IMR-90 (cell line): ENCODE measurements at regions not wholly inside any gene's neighbourhood (a gene's known extent, or its start where the extent isn't known, plus 50 kb on each side); places are given as distances from the start of the nearest gene placed in this dataset.

Experiments used
- ATAC-seq: fragments of 200-7000 bp; cut with Tn5 transposase; 2 replicates; pipeline ENCODE4 v1.9.1; 2020; ENCODE audit warnings: low read depth, mild to moderate bottlenecking, moderate library complexity
- BruUV-seq: library from RNA; stranded (reverse); fragments of 400-500 nt; replicated peaks from 2 replicates; lab custom pipeline; 2021; lab: Mats Ljungman, UMichigan
- CTCF ChIA-PET: fragments of 300-600 bp; formaldehyde crosslinking; extraction: SDS; loops from one replicate; lab custom pipeline; 2021; ENCODE audit warnings: antibody characterized with exemption; lab: Yijun Ruan, JAX
- POLR2A ChIA-PET: fragments of 300-600 bp; sonication (Branson Sonifier 250); formaldehyde crosslinking; loops from one replicate; lab custom pipeline; 2022; ENCODE audit warnings: antibody characterized with exemption; ENCODE audit not compliant: unreplicated experiment; lab: Charles Lee
- DNase-seq: peaks from one replicate; pipeline ENCODE4 v3.0.0; 2013
- H2AFZ ChIP-seq: replicated peaks from 2 replicates; pipeline ENCODE3; 2013; ENCODE audit warnings: low read length, mild to moderate bottlenecking; ENCODE audit not compliant: poor library complexity
- H2AK5ac ChIP-seq: 2 replicates; pipeline ENCODE4 v1.6.1; 2013; ENCODE audit warnings: low read depth, low read length, inconsistent platforms
- H2AK9ac ChIP-seq: replicated peaks from 2 replicates; pipeline ENCODE3; 2013; ENCODE audit warnings: mild to moderate bottlenecking, low read depth, low read length, moderate library complexity; ENCODE audit not compliant: poor library complexity
- H2BK120ac ChIP-seq: 2 replicates; pipeline ENCODE4 v1.6.1; 2013; ENCODE audit warnings: low read depth, low read length, inconsistent platforms
- H2BK15ac ChIP-seq: 3 replicates; pipeline ENCODE4 v1.6.1; 2013; ENCODE audit warnings: low read depth, low read length, inconsistent platforms
- H2BK20ac ChIP-seq: 2 replicates; pipeline ENCODE4 v1.6.1; 2013; ENCODE audit warnings: low read depth, mild to moderate bottlenecking, inconsistent platforms, low read length, moderate library complexity
- H2BK5ac ChIP-seq: 2 replicates; pipeline ENCODE4 v1.6.1; 2013; ENCODE audit warnings: mild to moderate bottlenecking, low read depth, low read length, inconsistent platforms; ENCODE audit not compliant: poor library complexity, severe bottlenecking
- H3K14ac ChIP-seq: replicated peaks from 2 replicates; pipeline ENCODE4 v1.6.1; 2013; ENCODE audit warnings: low read depth, low read length, inconsistent platforms
- H3K18ac ChIP-seq: 2 replicates; pipeline ENCODE4 v1.6.1; 2013; ENCODE audit warnings: low read depth, low read length, control low read depth
- H3K23ac ChIP-seq: 2 replicates; pipeline ENCODE4 v1.6.1; 2013; ENCODE audit warnings: low read depth, low read length, inconsistent platforms
- H3K27ac ChIP-seq: 2 replicates; pipeline ENCODE4 v1.5.1; 2013; ENCODE audit warnings: mild to moderate bottlenecking, control low read depth, low read length; ENCODE audit not compliant: insufficient read depth
- H3K27me3 ChIP-seq: 2 replicates; pipeline ENCODE4 v1.6.1; 2013; ENCODE audit warnings: low read length; ENCODE audit not compliant: control insufficient read depth, insufficient read depth
- H3K36me3 ChIP-seq: 2 replicates; pipeline ENCODE4 v1.6.1; 2013; ENCODE audit warnings: low read length, mixed read lengths; ENCODE audit not compliant: control insufficient read depth, insufficient read depth
- H3K4ac ChIP-seq: 2 replicates; pipeline ENCODE4 v1.6.1; 2013; ENCODE audit warnings: low read depth, low read length, inconsistent platforms
- H3K4me1 ChIP-seq: 2 replicates; pipeline ENCODE4 v1.6.1; 2013; ENCODE audit warnings: low read length, mixed read lengths; ENCODE audit not compliant: control insufficient read depth, insufficient read depth
- H3K4me2 ChIP-seq: 2 replicates; pipeline ENCODE4 v1.6.1; 2013; ENCODE audit warnings: low read depth, mild to moderate bottlenecking, control low read depth, low read length, moderate library complexity
- H3K4me3 ChIP-seq: 2 replicates; pipeline ENCODE4 v1.5.1; 2013; ENCODE audit warnings: low read depth, mild to moderate bottlenecking, control low read depth, low read length, moderate library complexity; ENCODE audit not compliant: insufficient read depth
- H3K56ac ChIP-seq: 2 replicates; pipeline ENCODE4 v1.6.1; 2013; ENCODE audit warnings: low read length, inconsistent platforms; ENCODE audit not compliant: insufficient read depth; ENCODE audit errors: extremely low read depth
- H3K79me1 ChIP-seq, 2 experiments: 2 replicates each; pipeline ENCODE4 v1.6.1; 2013; ENCODE audit warnings: low read length in 2 of 2, inconsistent platforms in 1 of 2, low read depth in 1 of 2
- H3K9ac ChIP-seq: 2 replicates; pipeline ENCODE4 v1.6.1; 2013; ENCODE audit warnings: low read depth, low read length, control low read depth
- H3K9me1 ChIP-seq: 2 replicates; pipeline ENCODE4 v1.6.1; 2013; ENCODE audit warnings: low read length, inconsistent platforms; ENCODE audit not compliant: insufficient read depth
- H3K9me3 ChIP-seq: 2 replicates; pipeline ENCODE4 v1.6.1; 2013; ENCODE audit warnings: low read length; ENCODE audit not compliant: control insufficient read depth, insufficient read depth
- H4K20me1 ChIP-seq: 2 replicates; pipeline ENCODE4 v1.6.1; 2013; ENCODE audit warnings: low read length, inconsistent platforms; ENCODE audit not compliant: insufficient read depth
- H4K5ac ChIP-seq: 2 replicates; pipeline ENCODE4 v1.6.1; 2013; ENCODE audit warnings: mild to moderate bottlenecking, low read depth, low read length, control low read depth
- H4K8ac ChIP-seq, 2 experiments: 2 replicates each; pipeline ENCODE4 v1.6.1; 2013; ENCODE audit warnings: low read depth in 2 of 2, low read length in 2 of 2, control low read depth in 1 of 2, inconsistent platforms in 1 of 2
- H4K91ac ChIP-seq: 2 replicates; pipeline ENCODE4 v1.6.1; 2013; ENCODE audit warnings: low read depth, low read length, inconsistent platforms; ENCODE audit not compliant: insufficient read depth
- CEBPB ChIP-seq: IDR thresholded peaks from 2 replicates; pipeline ENCODE4 v1.6.1; 2012; ENCODE audit warnings: low read depth, low read length, improper control_type of control experiment
- POLR2A ChIP-seq: IDR thresholded peaks from 2 replicates; pipeline ENCODE4 v1.6.1; 2012; ENCODE audit warnings: mild to moderate bottlenecking, low read depth, low read length
- WGBS, 2 experiments: methylation state at CpG; one replicate each; pipeline versions ENCODE4 v1.1.5 to v1.1.7; 2013; ENCODE audit warnings: missing lambda C conversion rate in 2 of 2; ENCODE audit not compliant: insufficient read length in 1 of 2; ENCODE audit errors: extremely low coverage in 2 of 2; 5-methylcytosine and 5-hydroxymethylcytosine counted together
- dilution Hi-C: fragments of 300-500 bp; cut with HindIII; formaldehyde crosslinking; loops from one replicate; pipeline ENCODE4 v1.14.3; 2018; ENCODE audit warnings: low sequenced_read_pairs; ENCODE audit not compliant: unreplicated experiment
- in situ Hi-C: fragments of 300-500 bp; cut with MboI; formaldehyde crosslinking; loops from 3 replicates; pipeline ENCODE4 v1.14.3; 2019; ENCODE audit warnings: low sequenced_read_pairs, inconsistent platforms, mixed read lengths
- intact Hi-C: fragments of 100-400 bp; cut with micrococcal nuclease; formaldehyde crosslinking; loops from 2 replicates; pipeline ENCODE4 v1.10.0; 2022
- TF ChIP-seq, protein P1 (sequence below): conservative IDR thresholded peaks from 2 replicates; pipeline ENCODE4 v1.5.1; 2012; ENCODE audit warnings: mild to moderate bottlenecking, low read depth, low read length, improper control_type of control experiment

- Histone ChIP-seq H3K9me3 (no peaks in the 10 kb centered on the region; the same call in 1 of the 2 replicates), H3K36me3 (no peaks in the 10 kb centered on the region)
- POLR2A ChIA-PET = no interaction called here
Measured at GRCh38 chr1:71157151-71157550, 76.3 kb upstream of the ZRANB2 start.

More at GRCh38 chr1:71157151-71157550, 76.3 kb upstream of the ZRANB2 start:
- H3K4me2 ChIP-seq = no peak overlapping the region
- H2AK5ac ChIP-seq = no peak overlapping the region
- H2AFZ ChIP-seq = no peak overlapping the region
- H2BK120ac ChIP-seq = no peak overlapping the region
- H3K18ac ChIP-seq = no peak overlapping the region
- BruUV-seq = no TSS peak
- no peak overlapping the region for H4K5ac ChIP-seq
- in situ Hi-C loops (no loop called here), dilution Hi-C loops (no loop called here), intact Hi-C loops (no loop called here)
- H3K27me3 ChIP-seq = no peaks in the 10 kb centered on the region
- no peaks in the 10 kb centered on the region for H3K4me1 ChIP-seq
- ATAC-seq = no peak
- no peaks in the 10 kb centered on the region for H3K79me1 ChIP-seq
- H2BK15ac ChIP-seq = no peak overlapping the region
- no peak overlapping the region for H4K91ac ChIP-seq
- CTCF ChIA-PET = interaction anchor here (1.0 kb wide), 1 partner anchor 16 kb away, joined by 3 read pairs; no protein-coding TSS in a partner anchor
- H3K23ac ChIP-seq = no peak overlapping the region
- no peak for DNase-seq
- no peak overlapping the region for H3K14ac ChIP-seq
- H4K20me1 ChIP-seq = no peaks in the 10 kb centered on the region
- H2AK9ac ChIP-seq = no peak overlapping the region
- no peak overlapping the region for H2BK5ac ChIP-seq
- H3K56ac ChIP-seq = no peak overlapping the region
- no peak overlapping the region for H4K8ac ChIP-seq
- WGBS, 2 experiments = no CpG with 5 or more reads among the region's 5 CpGs
- no peak overlapping the region for H3K4me3 ChIP-seq
- no peak overlapping the region for H3K4ac ChIP-seq
- no peak overlapping the region for H3K27ac ChIP-seq
- H3K9ac ChIP-seq = no peak overlapping the region
- H3K9me1 ChIP-seq = no peaks in the 10 kb centered on the region
- TF ChIP-seq CEBPB (no peak), POLR2A (no peak)
- TF ChIP-seq, protein P1, sequence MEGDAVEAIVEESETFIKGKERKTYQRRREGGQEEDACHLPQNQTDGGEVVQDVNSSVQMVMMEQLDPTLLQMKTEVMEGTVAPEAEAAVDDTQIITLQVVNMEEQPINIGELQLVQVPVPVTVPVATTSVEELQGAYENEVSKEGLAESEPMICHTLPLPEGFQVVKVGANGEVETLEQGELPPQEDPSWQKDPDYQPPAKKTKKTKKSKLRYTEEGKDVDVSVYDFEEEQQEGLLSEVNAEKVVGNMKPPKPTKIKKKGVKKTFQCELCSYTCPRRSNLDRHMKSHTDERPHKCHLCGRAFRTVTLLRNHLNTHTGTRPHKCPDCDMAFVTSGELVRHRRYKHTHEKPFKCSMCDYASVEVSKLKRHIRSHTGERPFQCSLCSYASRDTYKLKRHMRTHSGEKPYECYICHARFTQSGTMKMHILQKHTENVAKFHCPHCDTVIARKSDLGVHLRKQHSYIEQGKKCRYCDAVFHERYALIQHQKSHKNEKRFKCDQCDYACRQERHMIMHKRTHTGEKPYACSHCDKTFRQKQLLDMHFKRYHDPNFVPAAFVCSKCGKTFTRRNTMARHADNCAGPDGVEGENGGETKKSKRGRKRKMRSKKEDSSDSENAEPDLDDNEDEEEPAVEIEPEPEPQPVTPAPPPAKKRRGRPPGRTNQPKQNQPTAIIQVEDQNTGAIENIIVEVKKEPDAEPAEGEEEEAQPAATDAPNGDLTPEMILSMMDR = no peak
- no peak overlapping the region for H2BK20ac ChIP-seq
